Neural cell (in vitro differentiated cells): ENCODE measurements at regions not wholly inside any gene's neighbourhood (a gene's known extent, or its start where the extent isn't known, plus 50 kb on each side); places are given as distances from the start of the nearest gene placed in this dataset.

ENCODE experiments used
- H2AFZ ChIP-seq: fragments of 200-600, 300-800 bp; sonication (generic), shearing (Covaris generic); 2 replicates; pipeline ENCODE4 v1.6.0; 2014; ENCODE audit warnings: low read depth, mild to moderate bottlenecking, antibody characterized with exemption, low read length, moderate library complexity
- H3F3A ChIP-seq: fragments of 200-600 bp; shearing (Covaris generic); 2 replicates; pipeline ENCODE4 v1.6.1; 2016; ENCODE audit warnings: mild to moderate bottlenecking, moderate library complexity, mixed read lengths, antibody characterized with exemption, low read length; ENCODE audit not compliant: insufficient read depth, poor library complexity, severe bottlenecking
- H3K27ac ChIP-seq: fragments of 200-600, 300-800 bp; sonication (generic), shearing (Covaris generic); 2 replicates; pipeline ENCODE4 v1.5.1; 2014; ENCODE audit warnings: mild to moderate bottlenecking, low read length, moderate library complexity
- H3K27me3 ChIP-seq: fragments of 300-800, 200-600 bp; sonication (generic), shearing (Covaris generic); 2 replicates; pipeline ENCODE4 v1.6.0; 2014; ENCODE audit warnings: mild to moderate bottlenecking, low read depth, low read length, moderate library complexity; ENCODE audit not compliant: insufficient read depth
- H3K36me3 ChIP-seq: fragments of 300-800, 200-600 bp; sonication (generic), shearing (Covaris generic); 2 replicates; pipeline ENCODE4 v1.5.1; 2014; ENCODE audit warnings: mild to moderate bottlenecking, antibody characterized with exemption, low read length, moderate library complexity; ENCODE audit not compliant: insufficient read depth
- H3K4me2 ChIP-seq: fragments of 300-800, 200-600 bp; sonication (generic), shearing (Covaris generic); 2 replicates; pipeline ENCODE4 v1.6.0; 2014; ENCODE audit warnings: mild to moderate bottlenecking, low read length
- H3K4me3 ChIP-seq: fragments of 300-800, 200-600 bp; sonication (generic), shearing (Covaris generic); 2 replicates; pipeline ENCODE4 v1.5.1; 2014; ENCODE audit warnings: mild to moderate bottlenecking, low read length, moderate library complexity
- H3K79me2 ChIP-seq: fragments of 200-600 bp; shearing (Covaris generic); replicated peaks from 2 replicates; pipeline ENCODE4 v1.6.0; 2014; ENCODE audit warnings: mild to moderate bottlenecking, low read length, moderate library complexity; ENCODE audit not compliant: insufficient read depth
- H3K9ac ChIP-seq: fragments of 300-800, 200-600 bp; sonication (generic), shearing (Covaris generic); 2 replicates; pipeline ENCODE4 v1.6.1; 2016; ENCODE audit warnings: mild to moderate bottlenecking, low read length, mixed read lengths
- H3K9me2 ChIP-seq: fragments of 200-600 bp; shearing (Covaris generic); 2 replicates; pipeline ENCODE4 v1.6.1; 2016; ENCODE audit warnings: mild to moderate bottlenecking, low read length, mixed read lengths; ENCODE audit not compliant: insufficient read depth
- H3K9me3 ChIP-seq: fragments of 200-600, 300-800 bp; sonication (generic), shearing (Covaris generic); 2 replicates; pipeline ENCODE4 v1.6.1; 2016; ENCODE audit warnings: mild to moderate bottlenecking, mixed run types, low read length, moderate library complexity, mixed read lengths
- H4K20me1 ChIP-seq: fragments of 200-600 bp; shearing (Covaris generic); 2 replicates; pipeline ENCODE4 v1.6.1; 2016; ENCODE audit warnings: mild to moderate bottlenecking, mixed run types; ENCODE audit not compliant: insufficient read depth
- EP300 ChIP-seq: fragments of 450-650 bp; conservative IDR thresholded peaks from 2 replicates; pipeline ENCODE4 v1.6.1; 2014; ENCODE audit warnings: antibody characterized with exemption, mild to moderate bottlenecking, moderate library complexity; ENCODE audit not compliant: poor library complexity, severe bottlenecking
- EZH2 ChIP-seq: fragments of 200-600, 300-800 bp; shearing (Covaris generic), sonication (generic); IDR thresholded peaks from 2 replicates; pipeline ENCODE4 v1.6.1; 2014; ENCODE audit warnings: antibody characterized with exemption, low read length, borderline replicate concordance, mild to moderate bottlenecking; ENCODE audit not compliant: insufficient read depth, poor library complexity, severe bottlenecking
- MXI1 ChIP-seq: fragments of 450-650 bp; conservative IDR thresholded peaks from 2 replicates; pipeline ENCODE4 v1.6.1; 2014; ENCODE audit warnings: antibody characterized with exemption, mild to moderate bottlenecking; ENCODE audit not compliant: poor library complexity, severe bottlenecking
- POLR2AphosphoS5 ChIP-seq: IDR thresholded peaks from 2 replicates; pipeline ENCODE4 v1.6.1; 2012
- RAD21 ChIP-seq: fragments of 450-650 bp; conservative IDR thresholded peaks from 2 replicates; pipeline ENCODE4 v1.6.1; 2014; ENCODE audit warnings: antibody characterized with exemption, mild to moderate bottlenecking, moderate library complexity
- TAF1 ChIP-seq: IDR thresholded peaks from 2 replicates; pipeline ENCODE4 v1.6.1; 2012; ENCODE audit warnings: low read depth
- TF ChIP-seq, protein P1 (sequence below): fragments of 450-650 bp; IDR thresholded peaks from 2 replicates; pipeline ENCODE4 v1.5.1; 2014; ENCODE audit warnings: antibody characterized with exemption, mild to moderate bottlenecking, moderate library complexity; ENCODE audit not compliant: poor library complexity, severe bottlenecking
- TF ChIP-seq, protein P2 (sequence below): IDR thresholded peaks from 2 replicates; pipeline ENCODE4 v1.6.1; 2012; ENCODE audit warnings: borderline replicate concordance

DNA sequence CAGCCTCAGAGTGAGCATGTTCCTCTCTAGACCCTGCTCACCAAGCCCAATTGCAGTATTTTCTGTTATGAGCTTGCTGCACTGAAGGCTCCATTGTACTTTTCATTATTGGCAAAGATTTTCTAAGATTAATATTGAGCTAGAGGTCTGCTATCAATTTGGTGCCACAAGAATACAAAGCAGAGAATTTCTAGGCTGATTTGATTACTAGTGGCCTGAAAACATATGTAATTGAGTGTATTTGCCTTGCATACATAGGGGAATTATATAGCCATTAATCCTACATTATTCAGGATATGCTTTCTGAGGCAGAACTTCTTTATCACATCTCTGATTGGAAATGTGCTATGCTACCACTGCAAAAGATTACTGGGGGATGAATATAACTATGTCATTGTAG lies 322.9 kb upstream of the ZC3H12C start:
- no peaks in the 10 kb centered on the region for H3K79me2 ChIP-seq
- H3K4me3 ChIP-seq: no peak overlapping the region
- no peaks in the 10 kb centered on the region for H3K36me3 ChIP-seq
- peak overlapping the region; percentile 78 for H2AFZ ChIP-seq
- no peaks in the 10 kb centered on the region for H4K20me1 ChIP-seq
- TF ChIP-seq, protein P1, sequence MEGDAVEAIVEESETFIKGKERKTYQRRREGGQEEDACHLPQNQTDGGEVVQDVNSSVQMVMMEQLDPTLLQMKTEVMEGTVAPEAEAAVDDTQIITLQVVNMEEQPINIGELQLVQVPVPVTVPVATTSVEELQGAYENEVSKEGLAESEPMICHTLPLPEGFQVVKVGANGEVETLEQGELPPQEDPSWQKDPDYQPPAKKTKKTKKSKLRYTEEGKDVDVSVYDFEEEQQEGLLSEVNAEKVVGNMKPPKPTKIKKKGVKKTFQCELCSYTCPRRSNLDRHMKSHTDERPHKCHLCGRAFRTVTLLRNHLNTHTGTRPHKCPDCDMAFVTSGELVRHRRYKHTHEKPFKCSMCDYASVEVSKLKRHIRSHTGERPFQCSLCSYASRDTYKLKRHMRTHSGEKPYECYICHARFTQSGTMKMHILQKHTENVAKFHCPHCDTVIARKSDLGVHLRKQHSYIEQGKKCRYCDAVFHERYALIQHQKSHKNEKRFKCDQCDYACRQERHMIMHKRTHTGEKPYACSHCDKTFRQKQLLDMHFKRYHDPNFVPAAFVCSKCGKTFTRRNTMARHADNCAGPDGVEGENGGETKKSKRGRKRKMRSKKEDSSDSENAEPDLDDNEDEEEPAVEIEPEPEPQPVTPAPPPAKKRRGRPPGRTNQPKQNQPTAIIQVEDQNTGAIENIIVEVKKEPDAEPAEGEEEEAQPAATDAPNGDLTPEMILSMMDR: no peak
- TF ChIP-seq TAF1: no peak
- TF ChIP-seq EZH2: no peak
- TF ChIP-seq, protein P2, sequence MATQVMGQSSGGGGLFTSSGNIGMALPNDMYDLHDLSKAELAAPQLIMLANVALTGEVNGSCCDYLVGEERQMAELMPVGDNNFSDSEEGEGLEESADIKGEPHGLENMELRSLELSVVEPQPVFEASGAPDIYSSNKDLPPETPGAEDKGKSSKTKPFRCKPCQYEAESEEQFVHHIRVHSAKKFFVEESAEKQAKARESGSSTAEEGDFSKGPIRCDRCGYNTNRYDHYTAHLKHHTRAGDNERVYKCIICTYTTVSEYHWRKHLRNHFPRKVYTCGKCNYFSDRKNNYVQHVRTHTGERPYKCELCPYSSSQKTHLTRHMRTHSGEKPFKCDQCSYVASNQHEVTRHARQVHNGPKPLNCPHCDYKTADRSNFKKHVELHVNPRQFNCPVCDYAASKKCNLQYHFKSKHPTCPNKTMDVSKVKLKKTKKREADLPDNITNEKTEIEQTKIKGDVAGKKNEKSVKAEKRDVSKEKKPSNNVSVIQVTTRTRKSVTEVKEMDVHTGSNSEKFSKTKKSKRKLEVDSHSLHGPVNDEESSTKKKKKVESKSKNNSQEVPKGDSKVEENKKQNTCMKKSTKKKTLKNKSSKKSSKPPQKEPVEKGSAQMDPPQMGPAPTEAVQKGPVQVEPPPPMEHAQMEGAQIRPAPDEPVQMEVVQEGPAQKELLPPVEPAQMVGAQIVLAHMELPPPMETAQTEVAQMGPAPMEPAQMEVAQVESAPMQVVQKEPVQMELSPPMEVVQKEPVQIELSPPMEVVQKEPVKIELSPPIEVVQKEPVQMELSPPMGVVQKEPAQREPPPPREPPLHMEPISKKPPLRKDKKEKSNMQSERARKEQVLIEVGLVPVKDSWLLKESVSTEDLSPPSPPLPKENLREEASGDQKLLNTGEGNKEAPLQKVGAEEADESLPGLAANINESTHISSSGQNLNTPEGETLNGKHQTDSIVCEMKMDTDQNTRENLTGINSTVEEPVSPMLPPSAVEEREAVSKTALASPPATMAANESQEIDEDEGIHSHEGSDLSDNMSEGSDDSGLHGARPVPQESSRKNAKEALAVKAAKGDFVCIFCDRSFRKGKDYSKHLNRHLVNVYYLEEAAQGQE: no peak
- no peaks in the 10 kb centered on the region for H3F3A ChIP-seq
- H3K27ac ChIP-seq: no peak overlapping the region
- no peak overlapping the region for H3K4me2 ChIP-seq
- peak overlapping the region; percentile 34 for H3K9ac ChIP-seq
- no peaks in the 10 kb centered on the region for H3K27me3 ChIP-seq
- no peaks in the 10 kb centered on the region for H3K9me2 ChIP-seq
- no peaks in the 10 kb centered on the region for H3K9me3 ChIP-seq

DNA sequence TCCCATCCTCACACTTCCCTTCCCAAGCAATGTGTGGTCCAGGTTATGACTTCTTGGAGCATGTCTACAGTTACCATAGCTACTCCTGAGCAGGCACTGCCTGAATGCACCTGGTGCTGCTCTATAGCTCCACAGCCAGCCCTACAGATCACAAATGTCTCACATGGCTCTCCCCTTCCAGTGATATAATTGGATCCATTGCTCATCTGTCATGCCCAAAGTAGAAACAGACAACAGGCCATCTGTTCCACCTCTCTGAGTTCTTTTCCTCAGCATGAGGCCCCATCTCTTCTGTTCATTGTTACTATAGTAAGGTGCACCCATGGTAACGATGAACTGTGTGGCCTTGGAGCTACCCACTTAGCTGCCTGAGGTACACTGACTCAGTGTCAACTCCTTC lies 320.3 kb upstream of the ZC3H12C start:
- no peaks in the 10 kb centered on the region for H3K9me3 ChIP-seq
- no peak overlapping the region for H3K9ac ChIP-seq
- no peaks in the 10 kb centered on the region for H3K9me2 ChIP-seq
- H3K27ac ChIP-seq: no peak overlapping the region
- no peaks in the 10 kb centered on the region for H3F3A ChIP-seq
- TF ChIP-seq MXI1: no peak
- no peak for TF ChIP-seq RAD21
- TF ChIP-seq, protein P1: no peak
- TF ChIP-seq POLR2AphosphoS5: no peak
- TF ChIP-seq EP300: no peak
- TF ChIP-seq TAF1: no peak
- no peak overlapping the region for H3K4me2 ChIP-seq
- H3K79me2 ChIP-seq: no peaks in the 10 kb centered on the region
- no peaks in the 10 kb centered on the region for H4K20me1 ChIP-seq
- no peaks in the 10 kb centered on the region for H3K36me3 ChIP-seq
- H3K27me3 ChIP-seq: no peaks in the 10 kb centered on the region
- H2AFZ ChIP-seq: no peak overlapping the region
- no peak overlapping the region for H3K4me3 ChIP-seq
